ENCODE measurements at regions not wholly inside any gene's neighbourhood (a gene's known extent, or its start where the extent isn't known, plus 50 kb on each side); places are given as distances from the start of the nearest gene placed in this dataset.

GRCh38 chr21:31509194-31510017, 150.1 kb upstream of the SOD1 start (continued):
- TF ChIP-seq RNF2 (IDR thresholded peaks at IDR 0.05; ENCODE audit: borderline replicate concordance, low read depth, low read length, missing control alignments, poor library complexity, severe bottlenecking) (no peak), RBBP5 (IDR thresholded peaks at IDR 0.05; ENCODE audit: borderline replicate concordance, low read depth, low read length) (no peak), USF2 (IDR thresholded peaks at IDR 0.05; ENCODE audit: low read length) (no peak), GTF2F1 (IDR thresholded peaks at IDR 0.05; ENCODE audit: borderline replicate concordance, low read depth, low read length) (no peak), POLR2AphosphoS5 (IDR thresholded peaks at IDR 0.05; ENCODE audit: low read depth, low read length) (no peak), SIRT6 (IDR thresholded peaks at IDR 0.05; ENCODE audit: low read length) (no peak), SP2 (IDR thresholded peaks at IDR 0.05; ENCODE audit: low read length) (no peak), BCL11A (IDR thresholded peaks at IDR 0.05; ENCODE audit: low read depth in 2 of 2, low read length in 2 of 2) (no peak), TCF12 (IDR thresholded peaks at IDR 0.05; ENCODE audit: low read depth, low read length) (no peak), BRCA1 (IDR thresholded peaks at IDR 0.05; ENCODE audit: low read depth, low read length) (no peak), SRF (IDR thresholded peaks at IDR 0.05; ENCODE audit: low read depth, low read length) (no peak), KDM1A (IDR thresholded peaks at IDR 0.05; ENCODE audit: borderline replicate concordance, low read length) (peak; percentile 72; the same call in 1 of the 2 replicates)
